Neural cell (in vitro differentiated cells): ENCODE measurements at regions not wholly inside any gene's neighbourhood (a gene's known extent, or its start where the extent isn't known, plus 50 kb on each side); places are given as distances from the start of the nearest gene placed in this dataset.

Experiments
- CTCF ChIP-seq: fragments of 450-650 bp; IDR thresholded peaks from 2 replicates; pipeline ENCODE4 v1.5.1; 2014; ENCODE audit warnings: antibody characterized with exemption, mild to moderate bottlenecking, moderate library complexity; ENCODE audit not compliant: poor library complexity, severe bottlenecking
- EP300 ChIP-seq: fragments of 450-650 bp; conservative IDR thresholded peaks from 2 replicates; pipeline ENCODE4 v1.6.1; 2014; ENCODE audit warnings: antibody characterized with exemption, mild to moderate bottlenecking, moderate library complexity; ENCODE audit not compliant: poor library complexity, severe bottlenecking
- EZH2 ChIP-seq: fragments of 200-600, 300-800 bp; shearing (Covaris generic), sonication (generic); IDR thresholded peaks from 2 replicates; pipeline ENCODE4 v1.6.1; 2014; ENCODE audit warnings: antibody characterized with exemption, low read length, borderline replicate concordance, mild to moderate bottlenecking; ENCODE audit not compliant: insufficient read depth, poor library complexity, severe bottlenecking
- MXI1 ChIP-seq: fragments of 450-650 bp; conservative IDR thresholded peaks from 2 replicates; pipeline ENCODE4 v1.6.1; 2014; ENCODE audit warnings: antibody characterized with exemption, mild to moderate bottlenecking; ENCODE audit not compliant: poor library complexity, severe bottlenecking
- REST ChIP-seq: IDR thresholded peaks from 2 replicates; pipeline ENCODE4 v1.6.1; 2012; ENCODE audit warnings: borderline replicate concordance
- SMC3 ChIP-seq: fragments of 450-650 bp; conservative IDR thresholded peaks from 2 replicates; pipeline ENCODE4 v1.6.1; 2014; ENCODE audit warnings: antibody characterized with exemption, mild to moderate bottlenecking, moderate library complexity; ENCODE audit not compliant: poor library complexity

GRCh38 chr1:218741852-218742251 is 396.7 kb downstream of the TGFB2 start:
- TF ChIP-seq EZH2 = no peak
- TF ChIP-seq CTCF = no peak
- no peak for TF ChIP-seq MXI1
- no peak for TF ChIP-seq REST
- no peak for TF ChIP-seq SMC3
- TF ChIP-seq EP300 = no peak
